ENCODE measurements at regions not wholly inside any gene's neighbourhood (a gene's known extent, or its start where the extent isn't known, plus 50 kb on each side); places are given as distances from the start of the nearest gene placed in this dataset.
"Not testable (repeated sequence)": the region's sequence is repeated elsewhere in the genome, so short reads cannot be mapped to it uniquely, and the experiment has no call there.

DNA sequence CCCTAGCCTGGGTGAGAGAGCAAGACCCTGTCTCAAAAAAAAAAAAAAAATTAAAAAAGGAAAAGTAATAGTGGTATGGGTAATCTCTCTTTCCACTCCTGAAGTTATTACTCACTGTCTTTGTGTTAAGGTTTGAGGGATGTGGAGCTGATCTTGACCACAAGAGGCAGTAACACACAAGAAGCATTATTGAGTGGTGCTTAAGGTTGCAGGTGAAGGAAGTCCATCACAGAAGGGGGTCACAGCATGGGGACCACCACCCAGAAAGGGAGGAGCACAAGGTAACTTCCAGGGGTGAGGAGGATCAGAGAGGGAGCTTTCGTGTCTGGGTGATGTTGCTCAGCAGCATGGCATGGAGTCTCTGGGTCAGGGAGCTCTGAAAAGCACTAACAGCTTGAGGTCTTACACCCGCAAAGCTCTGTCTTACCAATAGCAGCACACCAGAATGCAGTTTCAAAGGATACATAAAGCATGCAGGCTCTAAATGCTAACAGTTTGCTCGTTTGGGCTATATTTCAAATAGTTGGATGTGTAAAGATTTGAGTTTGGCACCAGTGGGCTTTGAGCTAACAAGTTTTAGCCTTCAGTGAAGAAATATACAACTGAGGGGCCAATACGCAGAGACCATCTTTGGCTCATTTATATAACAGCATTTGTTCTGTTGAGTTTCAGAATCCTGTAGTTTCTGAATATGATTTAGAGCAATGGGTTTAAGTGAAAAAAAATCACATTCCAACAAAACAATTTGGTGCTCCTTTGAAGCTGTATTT is 100.4 kb upstream of the DNAJC1 start:
- peak; percentile 33 for DNase-seq (ENCODE audit: low read depth)
- TF ChIP-seq, protein P1, sequence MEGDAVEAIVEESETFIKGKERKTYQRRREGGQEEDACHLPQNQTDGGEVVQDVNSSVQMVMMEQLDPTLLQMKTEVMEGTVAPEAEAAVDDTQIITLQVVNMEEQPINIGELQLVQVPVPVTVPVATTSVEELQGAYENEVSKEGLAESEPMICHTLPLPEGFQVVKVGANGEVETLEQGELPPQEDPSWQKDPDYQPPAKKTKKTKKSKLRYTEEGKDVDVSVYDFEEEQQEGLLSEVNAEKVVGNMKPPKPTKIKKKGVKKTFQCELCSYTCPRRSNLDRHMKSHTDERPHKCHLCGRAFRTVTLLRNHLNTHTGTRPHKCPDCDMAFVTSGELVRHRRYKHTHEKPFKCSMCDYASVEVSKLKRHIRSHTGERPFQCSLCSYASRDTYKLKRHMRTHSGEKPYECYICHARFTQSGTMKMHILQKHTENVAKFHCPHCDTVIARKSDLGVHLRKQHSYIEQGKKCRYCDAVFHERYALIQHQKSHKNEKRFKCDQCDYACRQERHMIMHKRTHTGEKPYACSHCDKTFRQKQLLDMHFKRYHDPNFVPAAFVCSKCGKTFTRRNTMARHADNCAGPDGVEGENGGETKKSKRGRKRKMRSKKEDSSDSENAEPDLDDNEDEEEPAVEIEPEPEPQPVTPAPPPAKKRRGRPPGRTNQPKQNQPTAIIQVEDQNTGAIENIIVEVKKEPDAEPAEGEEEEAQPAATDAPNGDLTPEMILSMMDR (IDR thresholded peaks at IDR 0.05; ENCODE audit: insufficient read depth, low read depth, low read length, missing control alignments), result peak; percentile 52
- H3K4me3 ChIP-seq (ENCODE audit: low read length), result no peak overlapping the region

GRCh38 chr10:22097696-22098095 is 94.2 kb upstream of the DNAJC1 start:
- TF ChIP-seq, protein P1 (IDR thresholded peaks at IDR 0.05; ENCODE audit: insufficient read depth, low read depth, low read length, missing control alignments), result no peak
- no peak overlapping the region for H3K4me3 ChIP-seq (ENCODE audit: low read length)
- no peak for DNase-seq (ENCODE audit: low read depth)

DNA sequence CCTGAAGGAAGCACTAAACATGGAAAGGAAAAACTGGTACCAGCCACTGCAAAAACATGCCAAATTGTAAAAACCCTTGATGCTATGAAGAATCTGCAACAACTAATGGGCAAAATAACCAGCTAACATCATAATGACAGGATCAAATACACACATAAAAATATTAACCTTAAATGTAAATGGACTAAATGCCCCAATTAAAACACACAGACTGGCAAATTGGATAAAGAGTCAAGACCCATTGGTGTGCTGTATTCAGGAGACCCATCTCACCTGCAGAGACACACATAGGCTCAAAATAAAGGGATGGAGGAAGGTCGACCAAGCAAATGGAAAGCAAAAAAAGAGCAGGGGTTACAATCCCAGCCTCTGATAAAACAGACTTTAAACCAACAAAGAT is 87.7 kb upstream of the DNAJC1 start:
- H3K4me3 ChIP-seq (ENCODE audit: low read length); DNase-seq (ENCODE audit: low read depth): not testable (repeated sequence)

DNA sequence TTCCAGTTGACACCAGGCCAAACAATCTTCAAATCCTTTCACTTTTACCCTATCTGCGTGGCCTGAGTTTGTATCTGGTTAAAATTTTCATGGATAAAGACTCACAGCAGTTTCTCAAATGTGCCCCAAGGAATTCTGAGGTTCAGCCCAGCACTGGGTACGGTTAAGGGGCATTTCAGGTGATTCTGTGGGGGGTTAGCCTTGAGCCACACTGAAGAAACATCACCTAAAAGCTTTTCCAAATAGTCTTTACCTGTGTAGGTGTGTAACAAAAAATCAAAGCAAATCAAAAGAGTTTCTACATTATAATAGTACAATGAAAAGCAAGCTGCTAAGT is 83.8 kb upstream of the DNAJC1 start:
- no peak for DNase-seq (ENCODE audit: low read depth)
- no peak overlapping the region for H3K4me3 ChIP-seq (ENCODE audit: low read length)

DNA sequence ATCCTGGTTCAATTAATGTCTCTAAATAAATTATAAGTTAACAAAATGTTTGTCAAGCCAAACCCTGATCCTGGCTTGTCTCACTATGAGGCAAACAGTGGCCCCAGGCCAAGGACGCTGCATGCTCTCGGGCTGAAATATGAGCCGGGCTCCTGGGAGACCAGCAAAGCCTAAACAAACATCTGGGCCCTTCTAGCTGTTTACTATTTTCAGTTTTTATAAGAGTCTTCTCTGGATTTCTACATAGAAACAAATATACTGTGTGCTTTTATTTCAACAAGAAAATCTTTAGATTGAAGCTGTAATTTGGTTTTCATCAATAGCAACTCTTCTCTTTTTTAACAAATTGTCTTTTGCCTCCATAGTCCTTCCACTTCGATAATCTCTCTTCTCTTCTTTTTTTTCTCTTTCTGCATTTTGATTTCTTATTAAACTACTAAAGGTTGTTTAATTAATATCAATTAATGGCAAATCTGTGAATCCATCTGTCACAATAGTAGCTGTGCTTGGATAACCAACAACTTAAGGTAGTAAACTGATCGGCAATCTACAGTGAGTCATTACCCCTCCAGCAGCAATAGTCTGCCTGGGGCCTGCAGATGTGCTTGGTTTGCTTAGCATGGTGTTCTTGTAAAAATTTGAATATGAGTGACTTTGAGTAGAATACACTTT is 83.3 kb upstream of the DNAJC1 start:
- TF ChIP-seq, protein P1 (IDR thresholded peaks at IDR 0.05; ENCODE audit: insufficient read depth, low read depth, low read length, missing control alignments), result no peak
- DNase-seq (ENCODE audit: low read depth), result peak; percentile 68
- no peak overlapping the region for H3K4me3 ChIP-seq (ENCODE audit: low read length)

More for the DNA sequence above, 83.8 kb upstream of the DNAJC1 start:
- TF ChIP-seq, protein P1 (IDR thresholded peaks at IDR 0.05; ENCODE audit: insufficient read depth, low read depth, low read length, missing control alignments), result no peak

DNA sequence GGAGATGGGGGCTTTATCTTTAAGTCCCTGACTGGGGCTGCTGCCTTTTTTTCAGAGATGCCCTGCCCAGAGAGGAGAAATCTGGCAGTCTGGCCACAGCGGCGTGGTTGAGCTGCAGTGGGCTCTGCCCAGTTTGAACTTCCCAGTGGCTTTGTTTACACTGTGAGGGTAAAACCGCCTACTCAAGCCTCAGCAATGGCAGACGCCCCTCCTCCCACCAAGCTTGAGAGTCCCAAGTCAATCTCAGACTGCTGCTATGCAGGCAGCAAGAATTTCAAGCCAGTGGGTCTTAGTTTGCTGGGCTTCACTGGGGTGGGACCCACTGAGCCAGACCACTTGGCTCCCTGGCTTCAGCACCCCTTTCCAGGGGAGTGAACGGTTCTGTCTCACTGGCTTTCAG is 76.4 kb upstream of the DNAJC1 start:
- DNase-seq (ENCODE audit: low read depth); H3K4me3 ChIP-seq (ENCODE audit: low read length): not testable (repeated sequence)

DNA sequence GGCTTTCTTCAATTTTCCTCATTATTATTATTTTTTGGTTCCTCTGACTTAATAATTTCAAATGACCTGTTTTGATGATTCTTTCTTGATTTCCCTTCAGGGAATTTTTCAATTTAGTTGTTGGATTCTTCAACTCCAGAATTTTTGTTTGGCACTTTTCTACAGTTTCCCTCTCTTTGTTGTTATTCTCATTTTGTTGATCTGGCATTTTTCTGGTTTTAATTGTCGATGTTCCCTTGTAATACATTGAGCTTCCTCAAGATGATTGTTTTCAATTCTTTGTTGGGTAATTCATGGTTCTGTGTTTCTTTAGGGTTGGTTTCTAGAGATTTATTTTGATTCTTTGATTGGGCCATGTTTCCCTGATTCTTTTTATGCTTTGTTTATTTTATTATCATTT is 67.8 kb upstream of the DNAJC1 start:
- no peak overlapping the region for H3K4me3 ChIP-seq (ENCODE audit: low read length)
- TF ChIP-seq, protein P1 (IDR thresholded peaks at IDR 0.05; ENCODE audit: insufficient read depth, low read depth, low read length, missing control alignments), result no peak
- no peak for DNase-seq (ENCODE audit: low read depth)

DNA sequence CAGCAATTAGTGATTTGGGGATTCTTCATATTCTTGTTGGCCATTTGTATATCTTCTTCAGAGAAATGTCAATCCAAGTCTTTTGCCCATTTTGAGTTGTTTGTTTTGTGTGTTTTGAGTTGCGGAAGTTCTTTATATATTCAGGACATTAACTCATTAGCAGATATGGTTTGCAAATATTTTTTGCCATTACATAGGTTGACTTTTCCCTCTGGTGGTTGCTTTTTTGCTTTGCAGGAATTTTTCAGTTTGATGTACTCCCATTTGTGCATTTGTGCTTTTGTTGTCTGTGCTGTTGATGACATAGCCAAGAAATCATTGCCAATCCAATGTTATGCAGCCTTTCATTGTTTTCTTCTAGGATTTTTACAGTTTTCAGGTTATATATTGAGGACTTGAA is 63.6 kb upstream of the DNAJC1 start:
- TF ChIP-seq, protein P1 (IDR thresholded peaks at IDR 0.05; ENCODE audit: insufficient read depth, low read depth, low read length, missing control alignments), result no peak
- DNase-seq (ENCODE audit: low read depth), result no peak
- H3K4me3 ChIP-seq (ENCODE audit: low read length), result no peak overlapping the region

GRCh38 chr10:22060984-22061383 is 57.5 kb upstream of the DNAJC1 start:
- not testable (repeated sequence) for DNase-seq (ENCODE audit: low read depth); H3K4me3 ChIP-seq (ENCODE audit: low read length)
